Activated B cell treated with CpG ODN at 0.5 μM for 24 hours (primary cell): ENCODE measurements at regions not wholly inside any gene's neighbourhood (a gene's known extent, or its start where the extent isn't known, plus 50 kb on each side); places are given as distances from the start of the nearest gene placed in this dataset.

Source experiments
- ATAC-seq: fragments of 200-7000 bp; cut with Tn5 transposase; one replicate; pipeline ENCODE4 v1.10.0; 2021; ENCODE audit warnings: low read depth, mild to moderate bottlenecking, moderate library complexity
- CTCF ChIA-PET: fragments of 350-600 bp; sonication (Branson Sonifier 250); formaldehyde crosslinking; loops from one replicate; lab custom pipeline; 2021; ENCODE audit warnings: antibody characterized with exemption; lab: Charles Lee
- POLR2A ChIA-PET: fragments of 350-600 bp; sonication (Branson Sonifier 250); formaldehyde crosslinking; loops from one replicate; lab custom pipeline; 2021; ENCODE audit warnings: antibody characterized with exemption; lab: Charles Lee
- DNase-seq: peaks from one replicate; pipeline ENCODE4 v3.0.0; 2022
- H3K27ac Mint-ChIP-seq: one replicate; pipeline ENCODE4 v1.8.0; 2020; ENCODE audit warnings: mixed read lengths
- H3K27me3 Mint-ChIP-seq: one replicate; pipeline ENCODE4 v1.8.0; 2021; ENCODE audit warnings: mixed read lengths
- H3K36me3 Mint-ChIP-seq: one replicate; pipeline ENCODE4 v1.8.0; 2021; ENCODE audit warnings: low read depth, mixed read lengths
- H3K4me1 Mint-ChIP-seq: one replicate; pipeline ENCODE4 v1.8.0; 2021; ENCODE audit warnings: mixed read lengths
- H3K4me3 Mint-ChIP-seq: one replicate; pipeline ENCODE4 v1.8.0; 2020; ENCODE audit warnings: mild to moderate bottlenecking, mixed read lengths
- H3K9me3 Mint-ChIP-seq: one replicate; pipeline ENCODE4 v1.8.0; 2020; ENCODE audit warnings: mixed read lengths
- CTCF ChIP-seq: fragments of 200-600 bp; IDR thresholded peaks from one replicate; pipeline ENCODE4 v1.8.0; 2022; ENCODE audit warnings: antibody characterized with exemption, mild to moderate bottlenecking
- intact Hi-C: fragments of 100-400 bp; cut with micrococcal nuclease; formaldehyde crosslinking; loops from one replicate; pipeline ENCODE4 v1.15.1; 2024

- POLR2A ChIA-PET, result no interaction called here
- Mint-ChIP-seq H3K4me3 (no peak overlapping the region), H3K9me3 (no peaks in the 10 kb centered on the region), H3K36me3 (no peaks in the 10 kb centered on the region), H3K4me1 (no peaks in the 10 kb centered on the region), H3K27me3 (peaks cover 4% of the 10 kb centered on the region), H3K27ac (no peak overlapping the region)
- intact Hi-C loops, result loop anchor here (5.0 kb wide), 1 partner anchor 602 kb away; no protein-coding TSS in a partner anchor
- no peak for TF ChIP-seq CTCF
- DNase-seq (no peak), ATAC-seq (no peak)
- CTCF ChIA-PET, result interaction anchor here (0.9 to 1.4 kb wide), 2 partner anchors 447 to 449 kb away, joined by 3 to 4 read pairs; no protein-coding TSS in a partner anchor
Observed at GRCh38 chr5:77560677-77561263, 68.7 kb upstream of the WDR41 start.

- intact Hi-C loops, result no loop called here
- Mint-ChIP-seq H3K27me3 (peaks cover 4% of the 10 kb centered on the region), H3K36me3 (no peaks in the 10 kb centered on the region), H3K9me3 (no peaks in the 10 kb centered on the region), H3K4me3 (no peak overlapping the region), H3K27ac (no peak overlapping the region), H3K4me1 (no peaks in the 10 kb centered on the region)
- ATAC-seq, result no peak
- CTCF ChIA-PET, result interaction anchor here (1.0 kb wide), 1 partner anchor 605 kb away, joined by 4 read pairs; no protein-coding TSS in a partner anchor
- POLR2A ChIA-PET, result no interaction called here
- TF ChIP-seq CTCF, result no peak
- DNase-seq, result no peak
Observed at GRCh38 chr5:77558266-77558665, 66.2 kb upstream of the WDR41 start.

GRCh38 chr5:77550406-77550805 is 58.3 kb upstream of the WDR41 start:
- Mint-ChIP-seq H3K36me3 (no peaks in the 10 kb centered on the region), H3K27ac (no peak overlapping the region), H3K27me3 (peaks cover 5% of the 10 kb centered on the region), H3K4me3 (no peak overlapping the region), H3K4me1 (no peaks in the 10 kb centered on the region), H3K9me3 (peaks cover 27% of the 10 kb centered on the region)
- intact Hi-C loops, result no loop called here
- ChIA-PET POLR2A (no interaction called here), CTCF (no interaction called here)
- no peak for TF ChIP-seq CTCF
- ATAC-seq, result no peak
- no peak for DNase-seq

GRCh38 chr5:77545285-77545684 is 53.2 kb upstream of the WDR41 start:
- CTCF ChIA-PET, result no interaction called here
- Mint-ChIP-seq H3K27ac (no peak overlapping the region), H3K4me1 (no peaks in the 10 kb centered on the region), H3K36me3 (no peaks in the 10 kb centered on the region), H3K4me3 (no peak overlapping the region), H3K27me3 (peaks cover 13% of the 10 kb centered on the region), H3K9me3 (peaks cover 20% of the 10 kb centered on the region)
- ATAC-seq, result no peak
- TF ChIP-seq CTCF, result no peak
- intact Hi-C loops, result no loop called here
- POLR2A ChIA-PET, result no interaction called here
- no peak for DNase-seq
